ENCODE measurements at regions not wholly inside any gene's neighbourhood (a gene's known extent, or its start where the extent isn't known, plus 50 kb on each side); places are given as distances from the start of the nearest gene placed in this dataset.

- ChIA-PET CTCF (interaction anchor here (1.2 to 2.1 kb wide), 4 partner anchors 15 to 249 kb away, joined by 3 to 9 read pairs (median 4); no protein-coding TSS in a partner anchor), POLR2A (interaction anchor here (0.5 kb wide), 1 partner anchor 875 kb away, joined by 4 read pairs; no protein-coding TSS in a partner anchor), RAD21 (ENCODE audit: unreplicated experiment) (interaction anchor here (1.3 kb wide), 1 partner anchor 19 kb away, joined by 3 read pairs; no protein-coding TSS in a partner anchor), SMC1A (ENCODE audit: uncharacterized antibody, unreplicated experiment) (interaction anchor here (0.8 to 2.2 kb wide), 7 partner anchors 9 to 935 kb away, joined by 3 to 9 read pairs (median 4); no protein-coding TSS in a partner anchor)
- H3K4me2 ChIP-seq (ENCODE audit: control insufficient read depth, insufficient read depth) = no peak overlapping the region
- no peak overlapping the region for H3K9ac ChIP-seq (ENCODE audit: control insufficient read depth, insufficient read depth, low read length)
- H3K4me3 ChIP-seq = no peak overlapping the region
- no peaks in the 10 kb centered on the region for H3K4me1 ChIP-seq (ENCODE audit: control insufficient read depth, insufficient read depth, low read length)
- H3K9me3 ChIP-seq (replicated peaks; ENCODE audit: control insufficient read depth, insufficient read depth, low read length) = no peaks in the 10 kb centered on the region
- H3K27me3 ChIP-seq (replicated peaks in 1 of 2; ENCODE audit: control insufficient read depth in 2 of 2, insufficient read depth in 2 of 2, low read length in 1 of 2) = no peaks in the 10 kb centered on the region
- ATAC-seq (no peak), FAIRE-seq (no peak), DNase-seq (ENCODE audit: low read depth, low spot score) (no peak)
- TF ChIP-seq HSF1 (IDR thresholded peaks at IDR 0.05; ENCODE audit: low read depth, low read length) (no peak), NFYA (IDR thresholded peaks at IDR 0.05; ENCODE audit: borderline replicate concordance, low read depth, low read length) (no peak), NKRF (conservative IDR thresholded peaks at IDR 0.05) (no peak), POLR2AphosphoS5 (IDR thresholded peaks at IDR 0.05; ENCODE audit: low read length) (no peak), ELK1 (IDR thresholded peaks at IDR 0.05; ENCODE audit: low read depth, low read length) (no peak), GATAD2B (conservative IDR thresholded peaks at IDR 0.05; ENCODE audit: low read depth) (no peak), NFYB (IDR thresholded peaks at IDR 0.05; ENCODE audit: insufficient read depth, low read depth, low read length) (no peak), IRF3 (IDR thresholded peaks at IDR 0.05) (no peak), ZBTB11 (CRISPR knock-in tag; IDR thresholded peaks at IDR 0.05) (no peak), POLR2A (IDR thresholded peaks at IDR 0.05; ENCODE audit: low read depth, low read length) (no peak), IKZF1 (conservative IDR thresholded peaks at IDR 0.05) (no peak), MEF2B (IDR thresholded peaks at IDR 0.05; ENCODE audit: partially characterized antibody, poor library complexity, severe bottlenecking) (no peak), NRF1 (conservative IDR thresholded peaks at IDR 0.05; ENCODE audit: low read depth, low read length) (no peak), FOS (IDR thresholded peaks at IDR 0.05; ENCODE audit: borderline replicate concordance, extremely low read depth, insufficient read length) (no peak), HCFC1 (IDR thresholded peaks at IDR 0.05; ENCODE audit: low read length) (no peak)
- 91% methylated on average over 1 of the region's 1 CpG for WGBS (ENCODE audit: insufficient coverage, insufficient replicate concordance, low lambda C conversion rate, missing lambda C conversion rate)
- H4K20me1 ChIP-seq (ENCODE audit: control insufficient read depth, insufficient read depth) = no peaks in the 10 kb centered on the region
- H3K27ac ChIP-seq (ENCODE audit: control insufficient read depth, insufficient read depth) = no peak overlapping the region
- no peaks in the 10 kb centered on the region for H3K79me2 ChIP-seq (ENCODE audit: control insufficient read depth, insufficient read depth, low read length)
- no peak overlapping the region; the same call in 1 of the 2 replicates for H2AFZ ChIP-seq (ENCODE audit: control insufficient read depth, low read depth, low read length)
- intact Hi-C loops (cut with micrococcal nuclease; ENCODE audit: unreplicated experiment) = no loop called here
- H3K36me3 ChIP-seq (ENCODE audit: control insufficient read depth in 2 of 2, insufficient read depth in 2 of 2, low read length in 1 of 2) = no peaks in the 10 kb centered on the region
- in situ Hi-C loops (cut with MboI) = no loop called here
- no TSS peak for BruUV-seq (replicated peaks)
These were observed 67.7 kb downstream of the PLEKHG1 start for GRCh38 chr6:150667359-150667758.

Measured in GM12878 (cell line).